Brain microvascular endothelial cell (primary cell): ENCODE measurements at regions not wholly inside any gene's neighbourhood (a gene's known extent, or its start where the extent isn't known, plus 50 kb on each side); places are given as distances from the start of the nearest gene placed in this dataset.

Source experiments
- DNase-seq: peaks from one replicate; pipeline ENCODE4 v3.0.0-alpha.2; 2020
- H3K27ac ChIP-seq: fragments of 250-450 bp; sonication (Bioruptor Pico); 2 replicates; pipeline ENCODE4 v1.5.1; 2020; ENCODE audit warnings: mild to moderate bottlenecking, moderate library complexity
- H3K27me3 ChIP-seq: fragments of 250-450 bp; sonication (Bioruptor Pico); replicated peaks from 2 replicates; pipeline ENCODE4 v1.5.1; 2020; ENCODE audit warnings: mild to moderate bottlenecking
- H3K36me3 ChIP-seq: fragments of 250-450 bp; sonication (Bioruptor Pico); replicated peaks from 2 replicates; pipeline ENCODE4 v1.5.1; 2020; ENCODE audit warnings: mild to moderate bottlenecking
- H3K4me3 ChIP-seq: 2 replicates; pipeline ENCODE4 v1.5.1; 2011; ENCODE audit warnings: low read depth, mild to moderate bottlenecking, control low read depth, low read length, moderate library complexity
- in situ Hi-C: cut with HindIII; loops from 2 replicates; pipeline ENCODE4 v1.10.0; 2017; ENCODE audit warnings: low sequenced_read_pairs, low pct_ligation_motif_present
- TF ChIP-seq, protein P1 (sequence below): IDR thresholded peaks from 2 replicates; pipeline ENCODE4 v1.5.1; 2011; ENCODE audit warnings: low read depth, mild to moderate bottlenecking, moderate library complexity, low read length, control low read depth, inconsistent platforms; ENCODE audit errors: missing control alignments

DNA sequence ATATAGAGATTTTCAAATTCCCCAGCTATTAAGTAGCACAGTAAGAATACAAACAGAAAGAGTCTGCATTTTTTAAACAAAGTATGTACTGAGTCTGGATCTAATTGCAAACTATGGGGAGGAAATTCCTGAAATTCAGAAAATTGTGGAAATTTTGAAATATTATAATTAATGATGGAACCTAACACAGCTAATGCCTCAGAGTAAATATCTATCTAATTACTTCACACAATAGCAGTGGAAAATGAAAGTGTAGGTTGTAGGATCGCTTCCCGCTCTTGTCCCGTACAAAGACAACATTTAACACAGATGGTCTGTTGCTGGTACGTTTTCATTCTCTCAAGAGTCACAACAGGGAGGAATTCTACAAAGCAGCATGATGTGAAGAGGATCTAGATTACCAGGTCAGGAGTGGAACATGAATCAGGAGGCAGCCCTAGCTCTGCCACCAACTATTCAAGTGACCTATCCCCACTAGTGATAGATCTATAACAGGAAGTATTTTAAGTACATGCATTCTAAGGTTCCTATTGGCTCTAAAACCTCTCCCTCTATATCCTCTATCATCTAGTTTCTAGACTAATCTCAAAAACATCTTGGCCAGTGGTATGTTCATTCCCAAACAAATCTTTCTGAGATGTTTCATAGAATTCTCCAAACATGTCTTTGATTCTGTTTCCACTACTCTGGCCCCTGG is 58.9 kb upstream of the GRAMD2B start:
- in situ Hi-C loops: no loop called here
- no peak for DNase-seq
- Histone ChIP-seq H3K4me3 (no peak overlapping the region), H3K27ac (no peak overlapping the region), H3K36me3 (no peaks in the 10 kb centered on the region), H3K27me3 (no peaks in the 10 kb centered on the region)
- TF ChIP-seq, protein P1, sequence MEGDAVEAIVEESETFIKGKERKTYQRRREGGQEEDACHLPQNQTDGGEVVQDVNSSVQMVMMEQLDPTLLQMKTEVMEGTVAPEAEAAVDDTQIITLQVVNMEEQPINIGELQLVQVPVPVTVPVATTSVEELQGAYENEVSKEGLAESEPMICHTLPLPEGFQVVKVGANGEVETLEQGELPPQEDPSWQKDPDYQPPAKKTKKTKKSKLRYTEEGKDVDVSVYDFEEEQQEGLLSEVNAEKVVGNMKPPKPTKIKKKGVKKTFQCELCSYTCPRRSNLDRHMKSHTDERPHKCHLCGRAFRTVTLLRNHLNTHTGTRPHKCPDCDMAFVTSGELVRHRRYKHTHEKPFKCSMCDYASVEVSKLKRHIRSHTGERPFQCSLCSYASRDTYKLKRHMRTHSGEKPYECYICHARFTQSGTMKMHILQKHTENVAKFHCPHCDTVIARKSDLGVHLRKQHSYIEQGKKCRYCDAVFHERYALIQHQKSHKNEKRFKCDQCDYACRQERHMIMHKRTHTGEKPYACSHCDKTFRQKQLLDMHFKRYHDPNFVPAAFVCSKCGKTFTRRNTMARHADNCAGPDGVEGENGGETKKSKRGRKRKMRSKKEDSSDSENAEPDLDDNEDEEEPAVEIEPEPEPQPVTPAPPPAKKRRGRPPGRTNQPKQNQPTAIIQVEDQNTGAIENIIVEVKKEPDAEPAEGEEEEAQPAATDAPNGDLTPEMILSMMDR: no peak

DNA sequence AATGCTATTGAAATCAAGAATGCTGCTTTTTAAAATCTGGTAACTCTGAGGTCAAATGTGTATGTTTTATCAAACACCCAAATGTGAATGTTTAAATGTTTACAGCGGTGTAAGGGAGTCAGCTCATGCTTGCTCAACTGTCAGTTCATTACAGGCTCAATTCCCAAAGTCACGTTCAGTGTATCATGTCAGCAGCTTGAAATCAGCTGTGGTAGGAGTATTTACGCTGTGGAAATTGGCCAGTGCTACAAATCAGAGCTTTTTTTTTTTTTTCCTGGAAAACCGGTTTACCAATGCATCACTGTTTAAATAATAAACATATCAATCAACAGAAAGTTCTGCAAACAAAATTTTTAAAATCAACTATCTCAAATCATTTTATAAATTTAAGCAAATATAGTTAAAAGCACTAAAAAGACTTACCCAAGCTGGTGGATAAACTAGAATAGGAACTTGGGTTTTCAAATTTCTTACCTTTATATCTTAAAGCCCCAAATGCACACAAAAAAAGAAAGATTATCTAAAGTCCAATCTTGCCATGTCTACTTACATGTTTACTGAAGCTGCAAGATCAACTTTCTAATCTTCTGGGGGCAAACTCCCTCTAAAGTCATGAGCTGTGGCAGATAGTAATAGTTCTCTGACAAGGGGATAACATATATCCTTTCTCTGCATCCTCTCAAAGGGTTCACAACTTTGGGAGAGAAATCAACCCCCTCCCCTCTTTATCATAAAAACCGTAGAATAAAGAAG is 57.6 kb upstream of the GRAMD2B start:
- TF ChIP-seq, protein P1: no peak
- Histone ChIP-seq H3K36me3 (no peaks in the 10 kb centered on the region), H3K27me3 (no peaks in the 10 kb centered on the region), H3K27ac (no peak overlapping the region), H3K4me3 (no peak overlapping the region)
- DNase-seq: no peak
- in situ Hi-C loops: no loop called here

DNA sequence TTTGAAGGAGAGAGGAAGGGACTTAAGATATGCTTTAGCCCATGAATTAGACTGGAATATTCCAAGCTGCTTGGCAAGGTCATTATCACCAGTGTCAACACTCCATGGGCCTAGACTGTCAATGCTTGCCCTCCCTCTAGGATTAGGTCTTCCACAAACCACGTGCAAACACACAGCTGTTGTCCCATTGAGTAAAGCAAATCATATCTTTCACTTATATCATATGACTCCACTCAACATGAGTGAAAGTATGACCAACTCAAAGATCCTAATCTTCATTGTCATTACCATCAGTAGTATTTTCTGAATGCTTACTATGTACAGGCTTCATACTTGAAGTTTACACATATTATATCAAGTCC is 57.0 kb upstream of the GRAMD2B start:
- Histone ChIP-seq H3K36me3 (no peaks in the 10 kb centered on the region), H3K4me3 (no peak overlapping the region), H3K27ac (no peak overlapping the region), H3K27me3 (no peaks in the 10 kb centered on the region)
- in situ Hi-C loops: no loop called here
- no peak for DNase-seq
- TF ChIP-seq, protein P1: no peak

DNA sequence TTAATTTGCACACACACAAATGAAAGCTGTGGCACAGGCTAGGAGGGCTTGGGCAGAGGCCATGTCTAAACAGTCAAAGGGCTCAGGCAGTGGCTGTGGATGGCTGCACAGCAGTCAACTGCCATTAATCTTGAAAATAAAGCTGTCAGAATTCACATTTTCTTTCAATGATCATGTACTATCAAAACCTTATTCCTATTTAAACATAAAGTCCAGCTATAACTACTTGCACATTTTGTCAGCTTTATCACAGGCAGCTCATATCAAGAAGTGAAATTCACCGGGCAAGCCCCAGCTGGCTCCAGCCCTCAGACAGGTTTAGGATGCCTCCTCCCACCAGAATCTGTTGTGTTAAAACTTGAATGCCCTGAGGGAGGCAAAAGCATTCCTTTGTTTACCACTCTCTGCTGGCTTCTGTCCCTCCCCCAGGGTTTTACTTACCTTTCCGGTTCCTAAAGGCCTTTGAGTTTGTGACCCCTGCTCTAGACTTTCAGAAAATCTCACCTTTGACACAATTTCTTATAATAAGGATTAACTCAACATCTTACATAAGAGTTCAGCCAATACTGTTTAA is 54.9 kb upstream of the GRAMD2B start:
- no peaks in the 10 kb centered on the region for H3K36me3 ChIP-seq
- TF ChIP-seq, protein P1: no peak
- no peaks in the 10 kb centered on the region for H3K27me3 ChIP-seq
- in situ Hi-C loops: no loop called here
- H3K4me3 ChIP-seq: no peak overlapping the region
- H3K27ac ChIP-seq: no peak overlapping the region
- DNase-seq: no peak

DNA sequence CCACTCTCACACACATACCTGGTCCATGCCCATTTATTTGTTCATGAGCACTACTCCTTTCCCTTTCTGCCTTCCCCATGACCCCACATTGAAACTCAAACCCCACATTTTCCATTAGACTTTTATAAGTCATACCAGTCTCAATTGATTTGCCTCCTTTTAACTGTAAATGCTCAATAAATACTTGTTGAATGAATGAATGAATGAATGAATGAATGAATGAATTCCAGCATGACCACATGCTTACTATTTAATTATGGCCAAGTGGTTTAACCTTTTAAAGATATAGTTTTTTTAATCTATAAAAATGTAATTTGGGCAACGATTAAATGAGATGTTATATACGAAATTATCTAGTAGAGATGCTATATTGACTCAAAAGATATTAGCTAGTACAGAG is 54.1 kb upstream of the GRAMD2B start:
- no peak overlapping the region for H3K27ac ChIP-seq
- H3K36me3 ChIP-seq: no peaks in the 10 kb centered on the region
- H3K4me3 ChIP-seq: no peak overlapping the region
- H3K27me3 ChIP-seq: no peaks in the 10 kb centered on the region
- DNase-seq: no peak
- in situ Hi-C loops: no loop called here
- TF ChIP-seq, protein P1: no peak
